IMR-90 (cell line): ENCODE measurements at regions not wholly inside any gene's neighbourhood (a gene's known extent, or its start where the extent isn't known, plus 50 kb on each side); places are given as distances from the start of the nearest gene placed in this dataset.

ENCODE experiments used
- ATAC-seq: fragments of 200-7000 bp; cut with Tn5 transposase; 2 replicates; pipeline ENCODE4 v1.9.1; 2020; ENCODE audit warnings: low read depth, mild to moderate bottlenecking, moderate library complexity
- BruUV-seq: library from RNA; stranded (reverse); fragments of 400-500 nt; replicated peaks from 2 replicates; lab custom pipeline; 2021; lab: Mats Ljungman, UMichigan
- CTCF ChIA-PET: fragments of 300-600 bp; formaldehyde crosslinking; extraction: SDS; loops from one replicate; lab custom pipeline; 2021; ENCODE audit warnings: antibody characterized with exemption; lab: Yijun Ruan, JAX
- POLR2A ChIA-PET: fragments of 300-600 bp; sonication (Branson Sonifier 250); formaldehyde crosslinking; loops from one replicate; lab custom pipeline; 2022; ENCODE audit warnings: antibody characterized with exemption; ENCODE audit not compliant: unreplicated experiment; lab: Charles Lee
- DNase-seq: peaks from one replicate; pipeline ENCODE4 v3.0.0; 2013
- H2AFZ ChIP-seq: replicated peaks from 2 replicates; pipeline ENCODE3; 2013; ENCODE audit warnings: low read length, mild to moderate bottlenecking; ENCODE audit not compliant: poor library complexity
- H2AK5ac ChIP-seq: 2 replicates; pipeline ENCODE4 v1.6.1; 2013; ENCODE audit warnings: low read depth, low read length, inconsistent platforms
- H2AK9ac ChIP-seq: replicated peaks from 2 replicates; pipeline ENCODE3; 2013; ENCODE audit warnings: mild to moderate bottlenecking, low read depth, low read length, moderate library complexity; ENCODE audit not compliant: poor library complexity
- H2BK120ac ChIP-seq: 2 replicates; pipeline ENCODE4 v1.6.1; 2013; ENCODE audit warnings: low read depth, low read length, inconsistent platforms
- H2BK15ac ChIP-seq: 3 replicates; pipeline ENCODE4 v1.6.1; 2013; ENCODE audit warnings: low read depth, low read length, inconsistent platforms
- H2BK20ac ChIP-seq: 2 replicates; pipeline ENCODE4 v1.6.1; 2013; ENCODE audit warnings: low read depth, mild to moderate bottlenecking, inconsistent platforms, low read length, moderate library complexity
- H2BK5ac ChIP-seq: 2 replicates; pipeline ENCODE4 v1.6.1; 2013; ENCODE audit warnings: mild to moderate bottlenecking, low read depth, low read length, inconsistent platforms; ENCODE audit not compliant: poor library complexity, severe bottlenecking
- H3K14ac ChIP-seq: replicated peaks from 2 replicates; pipeline ENCODE4 v1.6.1; 2013; ENCODE audit warnings: low read depth, low read length, inconsistent platforms
- H3K18ac ChIP-seq: 2 replicates; pipeline ENCODE4 v1.6.1; 2013; ENCODE audit warnings: low read depth, low read length, control low read depth
- H3K23ac ChIP-seq: 2 replicates; pipeline ENCODE4 v1.6.1; 2013; ENCODE audit warnings: low read depth, low read length, inconsistent platforms
- H3K27ac ChIP-seq: 2 replicates; pipeline ENCODE4 v1.5.1; 2013; ENCODE audit warnings: mild to moderate bottlenecking, control low read depth, low read length; ENCODE audit not compliant: insufficient read depth
- H3K27me3 ChIP-seq: 2 replicates; pipeline ENCODE4 v1.6.1; 2013; ENCODE audit warnings: low read length; ENCODE audit not compliant: control insufficient read depth, insufficient read depth
- H3K36me3 ChIP-seq: 2 replicates; pipeline ENCODE4 v1.6.1; 2013; ENCODE audit warnings: low read length, mixed read lengths; ENCODE audit not compliant: control insufficient read depth, insufficient read depth
- H3K4ac ChIP-seq: 2 replicates; pipeline ENCODE4 v1.6.1; 2013; ENCODE audit warnings: low read depth, low read length, inconsistent platforms
- H3K4me1 ChIP-seq: 2 replicates; pipeline ENCODE4 v1.6.1; 2013; ENCODE audit warnings: low read length, mixed read lengths; ENCODE audit not compliant: control insufficient read depth, insufficient read depth
- H3K4me2 ChIP-seq: 2 replicates; pipeline ENCODE4 v1.6.1; 2013; ENCODE audit warnings: low read depth, mild to moderate bottlenecking, control low read depth, low read length, moderate library complexity
- H3K4me3 ChIP-seq: 2 replicates; pipeline ENCODE4 v1.5.1; 2013; ENCODE audit warnings: low read depth, mild to moderate bottlenecking, control low read depth, low read length, moderate library complexity; ENCODE audit not compliant: insufficient read depth
- H3K56ac ChIP-seq: 2 replicates; pipeline ENCODE4 v1.6.1; 2013; ENCODE audit warnings: low read length, inconsistent platforms; ENCODE audit not compliant: insufficient read depth; ENCODE audit errors: extremely low read depth
- H3K79me1 ChIP-seq, 2 experiments: 2 replicates each; pipeline ENCODE4 v1.6.1; 2013; ENCODE audit warnings: low read length in 2 of 2, inconsistent platforms in 1 of 2, low read depth in 1 of 2
- H3K9ac ChIP-seq: 2 replicates; pipeline ENCODE4 v1.6.1; 2013; ENCODE audit warnings: low read depth, low read length, control low read depth
- H3K9me1 ChIP-seq: 2 replicates; pipeline ENCODE4 v1.6.1; 2013; ENCODE audit warnings: low read length, inconsistent platforms; ENCODE audit not compliant: insufficient read depth
- H3K9me3 ChIP-seq: 2 replicates; pipeline ENCODE4 v1.6.1; 2013; ENCODE audit warnings: low read length; ENCODE audit not compliant: control insufficient read depth, insufficient read depth
- H4K20me1 ChIP-seq: 2 replicates; pipeline ENCODE4 v1.6.1; 2013; ENCODE audit warnings: low read length, inconsistent platforms; ENCODE audit not compliant: insufficient read depth
- H4K5ac ChIP-seq: 2 replicates; pipeline ENCODE4 v1.6.1; 2013; ENCODE audit warnings: mild to moderate bottlenecking, low read depth, low read length, control low read depth
- H4K8ac ChIP-seq, 2 experiments: 2 replicates each; pipeline ENCODE4 v1.6.1; 2013; ENCODE audit warnings: low read depth in 2 of 2, low read length in 2 of 2, control low read depth in 1 of 2, inconsistent platforms in 1 of 2
- H4K91ac ChIP-seq: 2 replicates; pipeline ENCODE4 v1.6.1; 2013; ENCODE audit warnings: low read depth, low read length, inconsistent platforms; ENCODE audit not compliant: insufficient read depth
- CEBPB ChIP-seq: IDR thresholded peaks from 2 replicates; pipeline ENCODE4 v1.6.1; 2012; ENCODE audit warnings: low read depth, low read length, improper control_type of control experiment
- CTCF ChIP-seq: conservative IDR thresholded peaks from 2 replicates; pipeline ENCODE4 v1.5.1; 2012; ENCODE audit warnings: mild to moderate bottlenecking, low read depth, low read length, improper control_type of control experiment
- FOS ChIP-seq: fragments of 150-350 bp; IDR thresholded peaks from 2 replicates; pipeline ENCODE4 v1.6.1; 2016; ENCODE audit warnings: low read depth, low read length
- MAZ ChIP-seq: IDR thresholded peaks from 2 replicates; pipeline ENCODE4 v1.6.1; 2012; ENCODE audit warnings: low read depth, mild to moderate bottlenecking, low read length, improper control_type of control experiment, moderate library complexity, borderline replicate concordance
- MXI1 ChIP-seq: IDR thresholded peaks from 2 replicates; pipeline ENCODE4 v1.6.1; 2012; ENCODE audit warnings: low read depth, mild to moderate bottlenecking, low read length, moderate library complexity, borderline replicate concordance
- RAD21 ChIP-seq: IDR thresholded peaks from 2 replicates; pipeline ENCODE4 v1.6.1; 2012; ENCODE audit warnings: low read length, improper control_type of control experiment
- SMC3 ChIP-seq: fragments of 150-350 bp; IDR thresholded peaks from 2 replicates; pipeline ENCODE4 v1.6.1; 2016; ENCODE audit warnings: low read depth, mild to moderate bottlenecking, antibody characterized with exemption, low read length, moderate library complexity
- WGBS, 2 experiments: methylation state at CpG; one replicate each; pipeline versions ENCODE4 v1.1.5 to v1.1.7; 2013; ENCODE audit warnings: missing lambda C conversion rate in 2 of 2; ENCODE audit not compliant: insufficient read length in 1 of 2; ENCODE audit errors: extremely low coverage in 2 of 2; 5-methylcytosine and 5-hydroxymethylcytosine counted together
- dilution Hi-C: fragments of 300-500 bp; cut with HindIII; formaldehyde crosslinking; loops from one replicate; pipeline ENCODE4 v1.14.3; 2018; ENCODE audit warnings: low sequenced_read_pairs; ENCODE audit not compliant: unreplicated experiment
- in situ Hi-C: fragments of 300-500 bp; cut with MboI; formaldehyde crosslinking; loops from 3 replicates; pipeline ENCODE4 v1.14.3; 2019; ENCODE audit warnings: low sequenced_read_pairs, inconsistent platforms, mixed read lengths
- intact Hi-C: fragments of 100-400 bp; cut with micrococcal nuclease; formaldehyde crosslinking; loops from 2 replicates; pipeline ENCODE4 v1.10.0; 2022
- TF ChIP-seq, protein P1 (sequence below): fragments of 150-350 bp; IDR thresholded peaks from 2 replicates; pipeline ENCODE4 v1.6.1; 2017; ENCODE audit warnings: mild to moderate bottlenecking, antibody characterized with exemption, low read length, low read depth

DNA sequence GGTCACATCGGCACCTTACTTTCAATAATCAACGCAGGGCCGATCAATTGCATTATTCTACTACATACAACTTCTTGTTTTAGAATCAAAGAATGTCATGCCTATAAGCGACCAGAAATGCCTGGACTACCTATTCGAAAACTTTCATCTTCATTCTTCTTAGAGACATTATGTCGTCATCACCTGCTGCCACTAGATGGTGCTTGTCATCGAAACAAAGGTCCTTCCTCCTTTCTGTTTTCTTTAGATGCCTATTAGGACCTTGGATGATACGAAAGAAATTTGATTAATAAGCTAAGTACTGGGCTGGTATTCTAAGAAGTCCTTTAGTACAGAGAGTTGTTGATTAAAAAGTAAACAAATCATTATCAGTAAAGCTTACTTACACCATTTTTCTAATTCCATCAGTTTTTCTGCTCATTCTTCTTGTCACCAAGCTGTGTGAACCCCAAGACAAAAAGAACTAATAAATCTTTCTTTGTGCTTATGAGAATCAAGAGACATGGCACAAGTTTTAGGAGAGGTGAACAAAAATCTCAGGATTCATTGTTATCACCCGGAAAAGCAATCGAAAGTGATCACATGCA lies 154.5 kb upstream of the SLC4A4 start:
- peaks cover 4 to 15% of the 10 kb centered on the region in 2 experiments; a peak in 3 of 4 replicates for H3K79me1 ChIP-seq
- H3K9ac ChIP-seq, result no peak overlapping the region
- no peak overlapping the region for H3K56ac ChIP-seq
- WGBS, 2 experiments, result 60% methylated on average over 3 of the region's 10 CpGs; no CpG with 5 or more reads in 1 of the 2 experiments
- H3K9me1 ChIP-seq, result no peaks in the 10 kb centered on the region
- ChIA-PET CTCF (interaction anchor here (0.6 to 1.4 kb wide), 10 partner anchors 11 to 529 kb away, joined by 3 to 7 read pairs (median 3); no protein-coding TSS in a partner anchor), POLR2A (no interaction called here)
- H3K23ac ChIP-seq, result no peak overlapping the region
- no peak overlapping the region for H4K91ac ChIP-seq
- H4K20me1 ChIP-seq, result peaks cover 3% of the 10 kb centered on the region; the same call in 1 of the 2 replicates
- no peaks in the 10 kb centered on the region for H3K27me3 ChIP-seq
- no peak overlapping the region for H3K18ac ChIP-seq
- H3K4me2 ChIP-seq, result no peak overlapping the region; the same call in 1 of the 2 replicates
- H2AFZ ChIP-seq, result no peak overlapping the region
- no peak overlapping the region for H2BK120ac ChIP-seq
- no peak overlapping the region for H4K8ac ChIP-seq
- H3K4me3 ChIP-seq, result no peak overlapping the region
- intact Hi-C loops, result loop anchor here (1.0 to 10.0 kb wide), 3 partner anchors 189 to 532 kb away; partner anchors contain the start of gene DCK
- H2AK9ac ChIP-seq, result no peak overlapping the region
- H3K4ac ChIP-seq, result no peak overlapping the region
- no peak overlapping the region for H2BK15ac ChIP-seq
- H3K27ac ChIP-seq, result no peak overlapping the region
- DNase-seq, result peak; percentile 75
- H3K4me1 ChIP-seq, result no peaks in the 10 kb centered on the region
- BruUV-seq, result no TSS peak
- H3K36me3 ChIP-seq, result no peaks in the 10 kb centered on the region; the same call in 1 of the 2 replicates
- in situ Hi-C loops, result loop anchor here (10.0 kb wide), 1 partner anchor 371 kb away; no protein-coding TSS in a partner anchor
- dilution Hi-C loops, result no loop called here
- H3K14ac ChIP-seq, result no peak overlapping the region
- ATAC-seq, result no peak
- no peak overlapping the region for H2AK5ac ChIP-seq
- no peak overlapping the region for H2BK5ac ChIP-seq
- H2BK20ac ChIP-seq, result no peak overlapping the region
- TF ChIP-seq FOS, result no peak
- TF ChIP-seq SMC3, result peak; percentile 80
- TF ChIP-seq RAD21, result peak; percentile 70
- TF ChIP-seq, protein P1, sequence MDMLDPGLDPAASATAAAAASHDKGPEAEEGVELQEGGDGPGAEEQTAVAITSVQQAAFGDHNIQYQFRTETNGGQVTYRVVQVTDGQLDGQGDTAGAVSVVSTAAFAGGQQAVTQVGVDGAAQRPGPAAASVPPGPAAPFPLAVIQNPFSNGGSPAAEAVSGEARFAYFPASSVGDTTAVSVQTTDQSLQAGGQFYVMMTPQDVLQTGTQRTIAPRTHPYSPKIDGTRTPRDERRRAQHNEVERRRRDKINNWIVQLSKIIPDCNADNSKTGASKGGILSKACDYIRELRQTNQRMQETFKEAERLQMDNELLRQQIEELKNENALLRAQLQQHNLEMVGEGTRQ, result no peak
- TF ChIP-seq CTCF, result peak; percentile 66
- peak; percentile 87 for TF ChIP-seq CEBPB
- no peak for TF ChIP-seq MXI1
- no peak for TF ChIP-seq MAZ
- H4K5ac ChIP-seq, result no peak overlapping the region
- no peaks in the 10 kb centered on the region for H3K9me3 ChIP-seq
